NCI-H146 (cell line): ENCODE measurements at regions not wholly inside any gene's neighbourhood (a gene's known extent, or its start where the extent isn't known, plus 50 kb on each side); places are given as distances from the start of the nearest gene placed in this dataset.
"Not testable (repeated sequence)": the region's sequence is repeated elsewhere in the genome, so short reads cannot be mapped to it uniquely, and the experiment has no call there.

Source experiments
- DNase-seq: peaks from one replicate; lab custom pipeline; 2025; lab: John Stamatoyannopoulos, UW

- no peak for DNase-seq
These were observed 466.7 kb upstream of the MYT1L start for GRCh38 chr2:2797797-2798196.

GRCh38 chr2:2796207-2796606 lies 465.1 kb upstream of the MYT1L start:
- DNase-seq, result no peak

DNA sequence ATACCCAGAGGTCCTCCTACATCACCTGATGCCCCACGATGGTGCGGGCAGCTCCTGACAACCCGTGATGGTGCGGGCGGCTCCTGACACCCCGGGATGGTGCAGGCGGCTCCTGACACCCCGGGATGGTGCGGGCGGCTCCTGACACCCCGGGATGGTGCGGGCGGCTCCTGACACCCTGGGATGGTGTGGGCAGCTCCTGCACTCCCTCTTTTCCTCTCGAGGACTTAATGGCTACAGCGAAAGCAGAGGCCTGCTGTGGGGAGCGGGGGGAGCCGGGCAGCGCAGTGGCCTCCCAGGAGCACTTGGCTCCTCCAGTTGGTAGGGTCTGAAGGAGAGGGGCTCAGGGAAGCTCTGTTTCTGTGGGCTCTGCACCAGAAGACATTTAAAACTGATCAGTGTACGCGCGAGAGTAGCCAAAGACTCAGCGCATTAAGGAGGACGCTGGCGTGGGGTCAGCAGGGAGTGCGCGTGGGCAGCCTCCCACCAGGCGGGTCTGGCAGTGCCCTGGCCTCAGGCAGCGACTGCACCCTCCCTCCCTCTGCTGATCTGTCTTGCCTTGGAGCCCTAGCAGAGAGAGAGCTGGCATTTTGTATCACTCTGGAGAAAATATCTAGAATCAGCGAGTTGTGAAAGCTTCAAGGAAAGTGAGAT lies 464.5 kb upstream of the MYT1L start:
- no peak for DNase-seq

DNA sequence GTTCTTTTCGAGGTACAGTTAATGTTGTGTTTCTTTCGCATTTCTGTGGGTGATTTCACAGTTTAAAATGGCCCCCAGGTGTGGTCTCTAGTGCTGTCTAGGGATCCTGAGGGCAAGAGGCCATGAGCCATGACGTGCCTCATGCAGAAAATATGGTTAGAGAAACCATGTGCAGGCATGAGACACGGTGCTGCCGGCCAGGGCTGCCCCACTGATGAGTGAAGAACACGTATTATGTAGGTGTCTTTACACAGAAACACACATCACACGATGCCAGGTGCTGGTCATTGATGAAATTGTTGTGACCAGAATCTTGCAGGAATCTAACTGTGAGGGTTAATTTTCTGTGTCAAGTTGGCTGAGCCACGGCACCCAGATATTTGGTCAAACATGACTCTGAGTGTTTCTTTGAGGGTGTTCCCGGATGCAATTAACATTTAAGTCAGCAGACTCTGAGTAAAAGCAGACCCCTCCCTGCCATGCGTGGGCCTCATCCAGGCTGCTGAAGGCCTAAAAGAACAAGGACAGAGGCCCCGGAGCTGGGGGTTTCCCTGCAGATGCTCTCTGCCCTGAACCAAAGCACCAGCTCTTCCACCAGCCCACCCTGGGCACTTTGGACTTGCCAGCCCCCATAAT lies 463.0 kb upstream of the MYT1L start:
- no peak for DNase-seq

DNA sequence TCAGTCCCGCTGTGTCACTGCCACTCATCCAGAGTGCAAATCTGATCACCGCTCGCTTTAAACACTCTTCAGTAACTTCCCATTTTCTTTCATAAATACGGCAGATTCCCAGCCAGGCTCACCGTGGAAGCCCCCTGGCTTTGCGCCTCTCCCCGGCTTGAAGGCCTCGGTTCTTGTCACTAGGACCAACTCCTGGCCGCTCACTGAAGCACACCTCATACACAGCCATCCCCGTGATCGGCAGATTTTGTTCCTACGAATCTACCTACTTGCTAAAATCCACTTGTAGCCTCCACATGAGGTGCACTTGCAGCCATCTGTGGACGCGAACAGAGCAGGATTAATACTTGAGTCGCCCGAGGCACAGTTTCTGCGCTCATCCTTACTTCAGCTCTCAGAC lies 462.4 kb upstream of the MYT1L start:
- no peak for DNase-seq

DNA sequence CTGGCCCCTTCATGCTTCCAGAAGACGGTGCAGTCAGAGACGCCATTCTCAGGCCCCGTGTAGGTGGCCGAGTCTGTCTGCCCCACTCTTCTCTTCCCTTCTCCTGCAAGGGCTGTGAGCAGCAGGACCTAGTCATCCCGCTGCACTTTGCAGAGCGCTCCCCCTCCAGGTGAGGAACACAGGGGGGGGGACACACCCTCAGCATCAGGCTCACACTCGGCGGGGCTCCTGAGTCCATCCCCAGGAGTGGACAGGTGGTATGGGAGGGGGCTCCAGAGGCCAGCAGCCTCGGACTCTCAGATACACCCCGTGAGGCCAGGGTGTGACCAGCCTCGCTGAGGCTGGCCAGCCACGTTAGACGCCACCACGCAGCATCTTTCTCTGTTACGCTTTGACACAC lies 460.5 kb upstream of the MYT1L start:
- DNase-seq, result peak; percentile 67

DNA sequence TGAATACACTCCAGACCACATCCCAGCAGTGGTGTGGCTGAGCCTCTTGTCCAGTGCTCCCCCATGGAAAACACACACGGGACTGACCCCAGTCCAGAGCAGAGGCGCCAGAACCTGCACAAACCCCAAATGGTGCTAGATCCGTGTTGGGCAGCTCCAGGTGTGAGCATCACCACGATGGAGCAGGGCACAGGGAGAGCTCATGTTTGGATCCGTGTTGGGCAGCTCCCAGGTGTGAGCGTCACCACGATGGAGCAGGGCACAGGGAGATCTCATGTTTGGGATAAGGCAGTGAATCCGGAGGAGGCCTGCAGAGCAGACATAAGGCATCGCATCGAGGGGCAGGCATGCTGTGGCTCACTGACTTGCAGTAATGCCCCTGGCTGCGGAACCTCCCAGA lies 460.0 kb upstream of the MYT1L start:
- no peak for DNase-seq

DNA sequence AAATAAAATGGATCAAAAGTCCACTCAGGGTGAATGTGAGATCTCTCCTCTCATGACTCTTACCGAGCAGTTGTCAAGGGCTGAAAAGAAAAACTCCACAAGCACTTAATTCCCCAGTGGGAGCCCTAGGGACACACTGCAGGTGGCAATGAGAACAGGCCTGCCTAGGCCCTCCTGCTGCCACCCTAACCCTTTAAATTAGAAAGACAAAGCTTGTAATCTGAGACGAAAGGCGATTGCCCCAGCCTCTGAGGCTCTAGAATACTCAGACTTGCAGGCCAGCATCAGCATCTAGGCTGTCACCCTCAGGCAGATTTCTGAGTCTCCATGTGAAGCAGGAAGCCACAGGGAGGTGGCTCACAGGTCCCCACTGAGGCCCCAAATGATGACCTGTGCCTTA lies 457.0 kb upstream of the MYT1L start:
- peak; percentile 91 for DNase-seq

DNA sequence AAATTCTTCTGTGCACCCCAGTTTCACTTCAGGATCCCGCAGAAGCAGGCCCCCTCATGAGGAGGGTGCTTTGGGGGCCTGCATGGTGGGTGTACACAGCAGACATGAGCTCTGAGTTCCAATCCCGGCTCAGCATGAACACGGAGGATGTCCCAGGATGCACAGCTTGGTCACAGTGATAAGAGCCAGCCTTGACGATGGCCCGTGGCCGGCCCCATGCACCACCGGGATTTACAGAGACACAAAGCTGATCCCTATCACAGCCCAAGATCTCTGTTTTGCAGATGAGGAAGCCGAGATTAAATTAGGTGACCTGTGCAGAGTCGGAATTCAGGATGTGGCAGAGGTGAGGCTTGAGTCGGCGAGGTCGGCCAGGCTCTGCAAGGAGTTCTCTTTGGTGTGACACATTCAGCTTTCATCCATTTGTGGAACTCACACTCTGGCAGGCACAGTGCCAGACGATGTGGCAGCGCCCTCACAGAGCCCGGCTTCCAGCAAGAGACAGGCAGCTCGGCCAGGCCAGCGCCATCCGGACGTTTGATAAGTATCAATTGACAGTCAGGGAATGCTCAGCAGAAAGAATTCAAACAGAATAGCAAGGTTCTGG lies 456.3 kb upstream of the MYT1L start:
- peak; percentile 39 for DNase-seq

- DNase-seq, result no peak
These were observed 450.9 kb upstream of the MYT1L start for GRCh38 chr2:2782007-2782406.

DNA sequence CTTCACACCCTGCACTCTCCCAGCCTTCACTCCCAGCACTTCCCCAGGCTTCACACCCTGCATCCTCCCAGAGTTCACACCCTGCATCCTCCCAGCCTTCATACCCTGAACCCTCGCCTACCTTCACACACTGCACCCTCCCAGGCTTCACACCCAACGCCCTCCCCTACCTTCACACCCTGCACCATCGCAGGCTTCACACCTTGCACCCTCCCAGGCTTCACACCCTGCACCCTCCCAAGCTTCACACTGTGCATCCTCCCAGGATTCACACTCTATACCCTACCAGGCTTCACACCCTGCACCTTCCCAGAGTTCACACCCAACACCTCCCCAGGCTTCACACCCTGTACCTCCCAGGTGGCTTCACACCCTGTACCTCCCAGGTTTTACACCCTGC lies 448.7 kb upstream of the MYT1L start:
- no peak for DNase-seq

DNA sequence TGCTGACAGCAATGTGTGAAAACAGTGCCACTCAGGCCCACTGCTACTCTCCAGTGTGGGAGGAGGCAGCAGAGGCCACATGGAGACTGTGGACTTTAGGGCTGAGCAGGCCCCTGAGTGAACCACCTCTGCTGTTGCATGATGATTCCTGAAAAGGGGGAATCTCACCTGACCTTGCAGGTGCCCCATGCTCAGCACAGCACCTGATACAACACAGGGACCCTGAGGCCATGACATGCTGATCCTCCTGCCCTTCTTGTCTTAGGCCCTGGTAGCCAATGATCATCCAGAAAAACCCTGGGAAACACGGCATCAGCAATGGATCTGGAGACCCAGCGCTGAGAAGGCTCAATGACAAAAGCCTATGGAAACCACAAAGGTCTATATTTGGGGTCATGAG lies 446.8 kb upstream of the MYT1L start:
- DNase-seq, result no peak

GRCh38 chr2:2777213-2777612 lies 446.1 kb upstream of the MYT1L start:
- DNase-seq, result no peak

GRCh38 chr2:2775018-2775417 lies 443.9 kb upstream of the MYT1L start:
- DNase-seq, result no peak

- DNase-seq, result no peak
These were observed 442.6 kb upstream of the MYT1L start for GRCh38 chr2:2773692-2774091.

DNA sequence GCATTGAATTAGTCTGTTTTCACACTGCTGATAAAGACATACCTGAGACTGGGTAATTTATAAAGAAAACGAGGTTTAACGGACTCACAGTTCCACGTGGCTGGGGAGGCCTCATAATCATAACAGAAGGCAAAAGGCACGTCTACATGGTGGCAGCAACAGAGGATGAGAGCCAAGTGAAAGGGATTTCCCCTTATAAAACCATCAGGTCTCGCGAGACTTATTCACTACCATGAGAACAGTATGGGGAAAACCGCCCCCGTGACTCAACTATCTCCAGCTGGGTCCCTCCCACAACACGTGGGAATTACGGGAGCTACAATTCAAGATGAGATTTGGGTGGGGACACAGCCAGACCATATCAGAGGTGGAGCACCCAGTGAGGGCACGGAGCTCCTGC lies 442.0 kb upstream of the MYT1L start:
- not testable (repeated sequence) for DNase-seq

GRCh38 chr2:2771721-2772411 lies 440.8 kb upstream of the MYT1L start:
- peak; percentile 26 for DNase-seq

GRCh38 chr2:2769481-2770431 lies 438.7 kb upstream of the MYT1L start:
- DNase-seq, result peak; percentile 77

- no peak for DNase-seq
These were observed 437.4 kb upstream of the MYT1L start for GRCh38 chr2:2768476-2768875.

DNA sequence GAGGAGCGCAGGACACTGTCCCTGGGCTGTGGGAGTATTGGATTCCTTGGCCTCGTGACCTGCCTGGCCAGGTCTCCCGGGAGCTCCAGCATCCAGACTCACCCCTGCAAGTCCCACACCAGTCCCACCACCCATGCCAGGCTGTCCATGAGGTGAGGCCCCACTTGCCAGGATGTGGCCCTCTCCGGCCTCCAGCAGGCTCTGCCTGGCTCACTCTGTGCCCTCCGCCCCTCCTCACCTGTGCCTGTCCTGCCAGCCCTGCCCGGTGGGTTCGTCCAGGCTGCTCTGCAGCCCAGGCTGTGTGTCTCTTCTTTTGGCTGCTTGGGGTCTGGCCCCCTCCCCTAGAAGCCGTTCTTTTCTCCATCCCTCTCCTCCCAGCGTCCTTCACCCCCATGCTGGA lies 436.8 kb upstream of the MYT1L start:
- no peak for DNase-seq

- DNase-seq, result no peak
These were observed 434.9 kb upstream of the MYT1L start for GRCh38 chr2:2765839-2766495.
